SH-SY5Y (cell line): ENCODE measurements at regions not wholly inside any gene's neighbourhood (a gene's known extent, or its start where the extent isn't known, plus 50 kb on each side); places are given as distances from the start of the nearest gene placed in this dataset.
A peak's percentile ranks its signal among the peaks of the same experiment; 100 is the strongest.

Experiments used
- GATA2 ChIP-seq: IDR thresholded peaks from 2 replicates; pipeline ENCODE4 v1.6.1; 2011; ENCODE audit warnings: mild to moderate bottlenecking, low read depth, low read length
- GATA3 ChIP-seq: IDR thresholded peaks from 2 replicates; pipeline ENCODE4 v1.6.1; 2011; ENCODE audit warnings: low read depth, mild to moderate bottlenecking, low read length, moderate library complexity

DNA sequence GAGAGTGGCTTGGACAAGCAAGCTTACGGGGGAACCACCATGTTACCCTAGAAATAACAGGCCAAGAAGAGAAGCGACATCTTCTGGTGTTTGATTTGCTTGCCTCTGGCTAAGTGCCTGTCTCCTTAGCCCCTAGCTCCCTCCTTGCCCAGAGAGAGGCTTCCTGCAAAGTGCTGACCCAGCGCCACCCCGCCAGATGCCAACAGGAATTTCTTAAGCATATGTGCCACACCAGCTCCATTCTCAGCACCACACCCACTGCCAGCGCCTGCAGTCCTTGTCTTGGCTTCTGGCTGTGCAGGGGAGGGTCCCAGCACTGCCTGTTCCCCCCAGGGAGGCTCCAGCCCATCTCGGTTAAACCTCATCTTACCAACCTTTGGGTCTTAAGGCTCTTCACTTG is 74.2 kb upstream of the NCOR2 start:
- TF ChIP-seq GATA3 (no peak), GATA2 (no peak)

GRCh38 chr12:124640056-124640455 is 72.6 kb upstream of the NCOR2 start:
- TF ChIP-seq GATA3 = no peak
- TF ChIP-seq GATA2 = no peak

GRCh38 chr12:124639122-124639806 is 71.9 kb upstream of the NCOR2 start:
- no peak for TF ChIP-seq GATA3
- no peak for TF ChIP-seq GATA2

GRCh38 chr12:124637581-124637981 is 70.2 kb upstream of the NCOR2 start:
- TF ChIP-seq GATA3 (no peak), GATA2 (0 out of 2 replicates have a peak, but pooled peaks have one; percentile 6)

DNA sequence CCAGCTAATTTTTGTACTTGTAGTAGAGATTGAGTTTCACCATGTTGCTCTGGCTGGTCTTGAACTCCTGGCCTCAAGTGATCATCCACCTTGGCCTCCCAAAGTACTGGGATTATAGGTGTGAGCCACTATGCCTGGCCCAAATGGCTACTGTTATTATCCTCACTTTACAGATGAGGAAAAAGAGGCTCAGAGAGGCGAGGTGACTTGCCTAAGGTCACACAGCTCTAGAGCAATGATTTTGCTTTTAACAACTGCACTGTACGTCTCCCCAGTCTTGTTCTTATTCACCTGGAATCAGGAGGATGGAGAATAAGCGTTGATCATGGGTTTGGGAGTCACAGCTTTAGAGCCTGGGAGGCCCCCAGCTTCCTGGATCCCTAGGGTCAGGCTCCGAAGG is 69.8 kb upstream of the NCOR2 start:
- no peak for TF ChIP-seq GATA2
- TF ChIP-seq GATA3 = no peak

DNA sequence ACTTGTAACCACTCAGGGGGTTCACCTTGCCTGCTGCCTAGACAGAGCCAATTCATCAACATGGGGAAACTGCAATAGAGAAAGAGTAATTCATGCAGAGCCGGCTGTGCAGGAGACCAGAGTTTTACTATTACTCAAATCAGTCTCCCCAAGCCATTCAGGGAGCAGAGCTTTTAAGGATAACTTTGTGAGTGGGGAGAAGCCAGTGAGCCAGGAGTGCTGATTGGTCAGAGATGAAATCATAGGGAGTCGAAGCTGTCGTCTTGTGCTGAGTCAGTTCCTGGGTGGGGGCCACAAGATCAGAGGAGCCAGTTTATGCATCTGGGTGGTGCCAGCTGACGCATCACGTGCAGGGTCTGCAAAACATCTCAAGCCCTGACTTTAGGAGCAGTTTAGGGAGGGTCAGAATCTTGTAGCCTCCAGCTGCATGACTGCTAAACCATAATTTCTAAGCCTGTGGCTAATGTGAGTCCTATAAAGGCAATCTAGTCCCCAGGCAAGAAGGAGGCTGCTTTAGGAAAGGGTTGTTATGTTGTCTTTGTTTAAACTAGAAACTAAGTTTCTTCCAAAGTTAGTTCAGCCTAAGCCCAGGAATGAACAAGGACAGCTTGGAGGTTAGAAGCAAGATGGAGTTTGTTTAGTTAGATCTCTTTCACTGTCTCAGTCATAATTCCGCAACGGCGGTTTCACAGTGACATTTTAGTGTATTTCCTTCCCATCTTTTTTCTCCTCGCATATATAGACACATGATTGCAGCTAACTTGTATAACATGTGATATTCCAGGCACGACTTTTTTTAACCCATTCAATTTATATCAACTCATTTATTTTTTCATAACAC is 68.9 kb upstream of the NCOR2 start:
- TF ChIP-seq GATA3 = no peak
- TF ChIP-seq GATA2 = no peak

GRCh38 chr12:124635316-124635715 is 67.9 kb upstream of the NCOR2 start:
- TF ChIP-seq GATA2 = no peak
- no peak for TF ChIP-seq GATA3

DNA sequence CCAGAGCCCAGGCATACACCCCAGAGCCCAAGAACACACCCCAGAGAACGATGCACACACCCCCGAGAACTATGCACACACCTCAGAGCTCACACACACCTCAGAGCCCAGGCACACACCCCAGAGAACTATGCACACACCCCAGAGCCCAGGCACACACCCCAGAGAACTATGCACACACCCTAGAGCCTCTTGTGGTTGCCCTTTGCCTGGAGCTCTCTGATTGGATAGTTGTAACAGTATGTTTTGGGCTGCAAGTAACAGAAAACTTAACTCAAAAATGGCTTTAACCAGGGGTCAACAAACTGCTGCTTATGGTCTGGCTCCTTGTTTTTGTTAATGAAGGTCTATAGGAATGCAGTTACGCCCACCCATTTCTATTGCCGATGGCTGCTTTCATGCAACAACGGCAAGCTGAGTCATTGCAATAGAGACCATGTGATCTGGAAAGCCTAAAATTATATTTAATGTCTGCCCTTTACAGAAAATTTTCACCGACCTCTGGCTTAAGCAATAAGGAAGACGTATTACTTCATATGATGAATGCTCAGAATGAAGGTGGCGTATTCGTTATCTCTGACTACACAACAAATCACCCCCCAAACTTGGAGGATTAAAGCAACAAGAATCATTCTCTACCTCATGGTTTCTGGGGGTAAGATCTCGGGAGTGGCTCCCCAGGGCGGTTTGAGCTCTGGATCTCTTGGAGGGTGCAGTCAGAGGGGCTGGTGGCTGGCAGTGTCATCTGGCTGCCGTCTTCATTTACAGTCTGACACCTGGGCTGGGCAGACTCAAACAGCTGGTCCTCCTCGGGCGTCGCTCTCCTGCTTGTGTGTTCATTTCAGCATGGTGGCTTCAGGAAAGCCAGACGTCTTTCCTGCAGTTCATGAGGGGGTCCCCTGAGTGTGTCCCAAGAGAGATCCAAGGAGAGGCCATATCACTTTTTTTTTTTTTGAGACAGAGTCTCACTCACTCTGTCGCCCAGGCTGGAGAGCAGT is 66.3 kb upstream of the NCOR2 start:
- TF ChIP-seq GATA3 (no peak), GATA2 (no peak)

GRCh38 chr12:124632519-124632984 is 65.1 kb upstream of the NCOR2 start:
- TF ChIP-seq GATA2 (no peak), GATA3 (no peak)

GRCh38 chr12:124631681-124632256 is 64.4 kb upstream of the NCOR2 start:
- TF ChIP-seq GATA2 (no peak), GATA3 (no peak)

GRCh38 chr12:124630791-124631313 is 63.4 kb upstream of the NCOR2 start:
- TF ChIP-seq GATA3 (no peak), GATA2 (no peak)

DNA sequence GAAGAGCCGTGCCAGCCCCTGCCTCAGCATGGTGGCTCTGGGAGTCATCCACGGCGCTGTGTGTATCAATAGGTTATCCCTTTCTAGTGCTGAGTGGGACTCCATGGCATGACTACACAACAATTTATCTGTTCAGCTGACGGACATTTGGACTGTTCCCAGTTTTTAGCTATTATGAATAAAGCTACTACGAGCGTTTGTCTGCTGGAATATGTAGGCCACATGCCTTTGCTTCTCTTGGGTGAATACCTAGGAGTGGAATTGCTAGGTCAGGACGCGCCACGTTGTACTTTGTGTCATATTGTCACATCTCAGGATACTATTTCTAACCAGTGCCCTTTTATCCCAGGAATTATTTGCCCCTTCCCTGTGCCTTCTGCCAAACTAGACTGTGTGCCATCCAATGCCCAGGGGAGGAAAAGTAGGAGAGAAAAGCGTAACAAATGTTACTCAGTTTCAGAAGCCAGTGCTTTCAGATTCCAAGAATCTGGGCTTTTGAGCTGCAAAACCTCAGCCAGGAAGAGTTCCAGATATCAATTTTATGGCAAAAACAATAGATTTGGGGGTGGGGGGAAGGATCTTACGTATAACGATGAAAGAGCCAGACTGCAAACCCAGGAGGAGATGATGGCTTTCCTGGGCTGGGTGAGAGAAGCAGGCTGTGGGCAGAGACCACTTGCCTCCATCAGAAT is 62.5 kb upstream of the NCOR2 start:
- TF ChIP-seq GATA2 (no peak), GATA3 (no peak)

- TF ChIP-seq GATA2 (no peak), GATA3 (no peak)
Measured at GRCh38 chr12:124629117-124629516, 61.7 kb upstream of the NCOR2 start.
